ENCODE measurements at regions not wholly inside any gene's neighbourhood (a gene's known extent, or its start where the extent isn't known, plus 50 kb on each side); places are given as distances from the start of the nearest gene placed in this dataset.
"Not testable (repeated sequence)": the region's sequence is repeated elsewhere in the genome, so short reads cannot be mapped to it uniquely, and the experiment has no call there.

- no peak for DNase-seq (ENCODE audit: low read depth)
Measured at GRCh38 chrX:69431420-69431819, 72.7 kb upstream of the NALF2 start.

DNA sequence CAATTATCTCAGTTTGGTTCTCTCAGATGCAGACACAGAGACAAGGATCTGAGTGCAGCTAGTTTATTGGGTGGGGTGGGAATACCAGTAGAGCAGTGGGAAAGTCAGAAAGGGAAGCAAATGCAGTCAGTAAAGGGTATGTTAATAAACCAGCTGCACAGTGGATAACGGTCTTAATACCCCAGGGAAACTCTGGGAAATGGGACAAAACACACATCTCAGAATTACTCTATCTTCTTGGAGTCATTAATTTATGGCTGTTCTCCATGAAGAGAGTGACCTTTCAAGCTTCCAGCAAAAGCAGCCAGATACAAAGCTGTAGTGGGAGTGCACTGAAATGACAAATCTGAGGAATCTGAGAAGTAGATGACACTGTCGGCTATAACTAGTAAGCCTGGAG, 73.3 kb upstream of the NALF2 start:
- DNase-seq (ENCODE audit: low read depth): no peak

DNA sequence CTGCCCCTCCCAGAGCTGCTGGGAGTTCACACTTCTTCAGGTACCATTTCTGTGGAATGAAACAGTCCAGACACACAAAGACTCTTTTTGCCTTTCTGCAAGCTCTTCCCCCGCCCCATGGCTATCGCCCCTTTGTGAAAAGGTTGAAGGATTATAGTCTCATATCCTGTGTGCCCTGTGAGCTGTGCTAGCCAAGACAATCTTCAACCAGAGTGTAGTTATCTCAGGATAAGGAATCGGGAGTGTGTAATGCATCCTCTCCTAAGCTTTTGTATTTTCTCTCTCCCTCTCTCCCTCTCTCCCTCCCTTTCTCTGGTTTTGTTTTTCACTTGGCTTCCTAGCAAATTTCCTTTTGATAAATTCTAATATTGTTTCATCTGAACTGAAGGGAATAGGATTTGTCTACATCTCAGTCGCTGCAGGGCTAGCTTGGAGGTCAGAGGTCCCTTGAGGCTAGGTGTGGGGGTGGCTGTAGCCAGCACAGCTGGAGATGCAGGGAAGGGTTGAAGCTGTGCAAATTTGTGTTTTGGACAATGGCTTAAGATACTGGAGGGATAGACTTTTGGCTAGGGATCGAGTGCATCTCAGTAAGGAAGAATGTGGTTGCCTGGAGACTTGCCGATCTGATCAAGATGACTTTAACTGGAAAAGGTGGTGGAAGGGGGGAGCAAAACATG, 74.6 kb upstream of the NALF2 start:
- DNase-seq (ENCODE audit: low read depth): no peak

GRCh38 chrX:69428216-69428615, 75.9 kb upstream of the NALF2 start:
- DNase-seq (ENCODE audit: low read depth): no peak

DNA sequence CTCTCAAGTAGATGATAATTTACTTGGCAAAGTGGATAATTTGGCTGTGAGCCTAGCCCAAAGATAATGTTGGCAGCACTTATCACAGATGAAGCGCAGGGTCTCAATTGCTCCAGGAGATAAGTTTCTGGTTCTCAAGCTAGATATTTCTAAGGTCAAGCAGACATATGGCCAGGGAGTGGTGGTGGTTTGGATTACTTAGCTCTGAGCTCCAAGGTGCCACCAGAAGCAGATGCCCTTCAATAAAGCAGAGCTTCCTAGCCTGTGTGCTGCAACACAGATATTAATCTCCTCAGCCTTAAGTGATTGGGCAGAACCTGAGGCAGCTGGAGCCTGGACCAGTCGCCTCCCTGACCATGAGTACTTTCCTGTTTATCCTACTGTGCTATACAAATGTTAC, 79.2 kb upstream of the NALF2 start:
- no peak for DNase-seq (ENCODE audit: low read depth)

DNA sequence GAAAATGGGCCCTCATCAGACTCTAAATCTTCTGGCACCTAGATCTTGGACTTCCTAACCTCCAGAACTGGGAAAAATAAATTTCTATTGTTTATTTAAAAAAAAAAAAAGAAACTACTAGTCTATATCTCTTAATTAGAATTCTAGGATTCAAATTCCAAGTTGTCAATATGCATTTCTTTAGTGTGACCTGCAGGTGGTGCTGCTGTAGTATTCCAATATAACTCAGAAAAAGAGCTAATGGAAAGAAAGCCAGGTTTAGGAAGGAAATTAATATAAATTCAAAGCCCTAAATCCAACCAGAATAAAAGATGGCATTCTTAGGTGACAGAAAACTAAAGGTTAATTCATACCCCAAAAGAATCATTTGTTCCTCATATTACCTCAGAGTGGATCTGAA, 80.0 kb upstream of the NALF2 start:
- DNase-seq (ENCODE audit: low read depth): no peak

GRCh38 chrX:69422208-69422607, 81.9 kb upstream of the NALF2 start:
- not testable (repeated sequence) for DNase-seq (ENCODE audit: low read depth)

DNA sequence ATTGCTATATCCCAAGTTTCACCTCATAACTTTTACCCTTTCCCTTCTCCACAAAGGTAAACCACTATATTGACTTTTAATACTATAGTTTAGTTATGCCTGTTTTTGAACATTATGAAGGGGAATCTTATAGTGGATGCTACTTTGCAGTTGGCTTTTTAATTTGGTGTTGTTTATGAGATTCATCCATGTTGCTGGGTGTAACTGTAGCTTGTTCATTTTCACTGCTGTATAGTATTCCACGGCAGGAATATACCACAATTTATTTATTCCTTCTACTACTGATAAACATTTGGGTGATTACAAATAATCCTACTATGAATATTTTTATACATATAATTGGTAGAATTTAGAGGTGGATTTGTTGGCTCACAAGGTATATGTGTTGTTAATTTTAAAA, 88.4 kb upstream of the NALF2 start:
- DNase-seq (ENCODE audit: low read depth): no peak

DNA sequence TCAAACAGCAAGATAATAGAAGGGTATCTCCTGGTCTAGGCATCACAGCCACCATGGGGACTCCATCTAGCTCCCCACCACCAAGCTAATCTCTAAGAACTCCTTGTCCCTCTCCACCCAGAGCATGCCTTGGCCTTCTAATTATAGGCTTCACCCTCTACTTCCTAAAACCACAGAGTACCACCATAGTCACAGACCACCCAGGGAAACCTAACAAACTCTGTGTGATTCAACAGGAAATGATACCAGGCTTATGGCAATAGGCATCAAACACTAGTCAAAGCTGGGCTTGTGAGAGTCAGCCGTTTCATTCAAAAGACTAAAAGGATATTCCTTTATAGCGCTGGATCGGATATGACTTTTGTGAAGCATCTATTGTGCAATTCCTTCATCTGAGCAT, 91.5 kb upstream of the NALF2 start:
- DNase-seq (ENCODE audit: low read depth): no peak

DNA sequence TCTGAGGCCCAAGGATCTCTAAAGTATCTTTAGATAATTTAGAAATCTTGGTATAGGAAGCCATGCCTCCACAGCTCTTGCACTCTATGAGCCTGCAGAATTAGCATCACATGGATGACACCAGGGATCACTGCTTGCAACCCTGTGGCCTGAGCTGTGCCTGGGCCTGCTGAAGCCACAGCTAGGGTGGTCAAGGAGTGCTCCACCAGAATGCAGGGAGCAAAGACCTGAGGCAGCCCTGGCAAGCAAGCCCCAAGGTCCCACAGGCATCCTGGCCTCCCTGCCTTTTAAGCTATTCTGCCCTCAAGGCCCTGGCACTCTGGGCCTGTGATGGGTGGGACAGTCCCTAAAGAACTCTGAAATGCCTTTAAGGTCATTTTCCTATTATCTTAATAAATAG, 105.2 kb upstream of the NALF2 start:
- DNase-seq (ENCODE audit: low read depth): no peak

DNA sequence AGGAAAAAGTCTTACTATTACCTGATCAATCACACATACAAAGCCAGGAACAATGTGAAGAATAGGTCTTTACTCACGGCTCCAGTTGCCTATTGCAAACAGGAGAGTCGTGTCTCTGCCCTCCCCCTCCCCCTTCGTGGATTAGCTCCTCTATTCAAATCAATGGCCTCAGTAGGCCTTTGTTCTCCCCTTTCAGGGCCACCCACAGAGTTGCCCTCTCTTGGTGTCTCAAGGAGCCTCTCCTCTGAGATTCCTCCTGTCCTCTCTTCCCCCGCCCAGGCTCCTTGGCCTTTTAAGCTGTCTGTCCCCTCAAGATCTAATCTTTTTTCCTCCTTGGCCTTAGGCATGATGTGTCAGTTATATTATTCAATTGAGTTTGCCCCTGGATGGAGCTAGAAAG, 107.2 kb upstream of the NALF2 start:
- no peak for DNase-seq (ENCODE audit: low read depth)

GRCh38 chrX:69395306-69395705, 108.8 kb upstream of the NALF2 start:
- DNase-seq (ENCODE audit: low read depth): no peak

GRCh38 chrX:69389101-69389501, 115.0 kb upstream of the NALF2 start:
- DNase-seq (ENCODE audit: low read depth): no peak

DNA sequence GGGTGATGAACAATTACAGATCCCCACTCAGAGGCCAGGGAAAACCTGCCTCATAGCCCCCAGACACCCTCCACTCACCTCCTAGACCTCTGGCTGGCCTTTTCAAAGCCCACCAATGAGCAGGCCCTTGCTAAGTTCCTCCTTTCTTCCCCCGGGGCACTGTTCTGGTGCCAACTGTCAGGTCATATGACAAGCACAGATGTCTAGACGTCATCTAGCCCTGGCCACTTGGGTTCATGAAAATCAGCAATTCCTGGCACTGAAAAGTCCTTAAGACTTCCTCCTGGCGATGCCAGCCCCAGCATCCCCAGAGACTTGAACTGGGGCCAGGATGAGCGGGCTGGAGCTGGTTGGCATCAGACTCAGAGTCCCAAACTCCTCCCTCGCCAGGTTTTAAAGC, 115.6 kb upstream of the NALF2 start:
- DNase-seq (ENCODE audit: low read depth): no peak

DNA sequence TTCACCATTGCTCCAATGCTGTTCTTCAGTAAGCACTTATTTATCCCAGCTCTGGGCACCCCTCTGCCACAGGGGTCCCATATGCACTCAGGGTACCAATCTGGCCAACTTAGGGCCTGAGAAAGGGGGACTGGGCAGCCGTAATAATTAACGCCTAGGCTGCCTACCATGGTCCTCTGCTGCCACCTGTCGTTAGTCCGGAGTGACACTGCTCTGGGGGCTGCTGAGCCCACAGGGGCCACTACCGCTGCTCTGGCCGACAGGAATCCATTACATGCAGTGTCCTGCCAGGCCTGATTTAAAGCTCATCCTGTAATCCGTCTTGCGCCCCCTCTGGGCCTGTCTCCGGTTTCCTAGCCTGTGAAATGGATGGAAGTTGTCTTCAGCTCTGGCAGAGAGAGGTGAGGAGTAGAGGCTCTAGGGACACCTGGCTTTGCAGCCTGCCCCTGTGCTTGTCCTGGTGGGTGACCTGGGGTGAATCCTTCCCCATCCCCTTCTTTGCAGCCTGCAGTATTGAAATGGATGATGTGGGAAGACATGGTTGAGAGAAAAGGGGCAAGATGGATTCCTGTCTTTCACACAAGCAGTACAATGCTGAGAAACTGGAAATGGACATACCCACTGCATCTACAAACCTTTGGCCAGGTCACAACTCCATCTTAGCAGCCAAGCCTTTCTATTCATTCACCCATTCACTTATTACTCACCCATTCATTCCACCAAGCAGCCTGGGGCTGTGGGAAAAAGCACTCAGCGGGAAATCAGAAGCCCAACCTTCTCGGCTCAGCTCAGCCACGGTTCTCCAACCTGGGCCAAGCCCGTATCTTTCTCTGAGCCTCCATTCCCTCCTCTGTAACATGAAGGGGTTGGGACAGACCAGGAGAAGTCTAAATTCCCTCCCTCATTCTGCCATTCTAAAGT, 116.3 kb upstream of the NALF2 start:
- DNase-seq (ENCODE audit: low read depth): no peak

DNA sequence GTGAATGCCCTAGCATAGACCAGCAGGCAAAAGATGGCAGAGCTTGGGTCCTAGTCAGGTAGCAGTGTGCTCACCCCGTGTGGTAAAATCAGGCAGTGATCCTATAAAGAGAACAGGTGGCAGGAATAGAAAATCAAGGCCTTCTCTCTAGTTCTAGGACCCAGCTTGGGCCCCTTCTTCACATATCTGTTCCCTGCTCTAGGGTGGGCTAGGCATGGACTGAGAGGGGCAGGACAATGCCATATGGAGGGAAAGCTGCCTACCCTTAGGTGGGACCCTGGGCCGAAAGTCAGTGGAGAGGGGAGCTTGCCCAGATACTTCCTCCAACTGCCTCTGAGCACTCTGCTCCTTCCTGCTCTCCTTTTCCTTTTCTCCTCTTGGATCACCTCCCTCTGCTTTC, 117.4 kb upstream of the NALF2 start:
- no peak for DNase-seq (ENCODE audit: low read depth)

DNA sequence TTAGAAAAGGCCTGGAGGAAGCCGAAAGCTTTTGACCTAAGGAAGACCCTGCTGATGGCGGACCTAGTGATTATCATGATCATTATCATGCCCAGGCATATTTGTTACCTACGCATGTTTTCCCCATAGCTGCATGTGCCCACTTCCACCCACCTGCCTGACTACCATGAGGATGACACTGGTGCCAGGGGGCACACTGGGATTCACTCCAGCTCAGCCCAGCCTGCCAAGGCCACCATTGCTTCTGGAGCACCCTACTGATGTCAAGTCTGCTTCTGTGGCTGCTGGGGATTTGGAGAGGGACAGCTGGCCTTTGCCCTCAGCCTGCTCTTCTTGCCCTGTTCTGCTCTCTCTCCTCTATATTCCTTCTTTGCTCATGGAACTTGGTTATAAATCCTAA, 124.7 kb upstream of the NALF2 start:
- no peak for DNase-seq (ENCODE audit: low read depth)

GRCh38 chrX:69374569-69374968, 129.6 kb upstream of the NALF2 start:
- DNase-seq (ENCODE audit: low read depth): no peak

- no peak for DNase-seq (ENCODE audit: low read depth)
Measured at GRCh38 chrX:69372435-69372834, 131.7 kb upstream of the NALF2 start.

- no peak for DNase-seq (ENCODE audit: low read depth)
Measured at GRCh38 chrX:69371159-69371558, 133.0 kb upstream of the NALF2 start.

- no peak for DNase-seq (ENCODE audit: low read depth)
Measured at GRCh38 chrX:69369999-69370398, 134.1 kb upstream of the NALF2 start.

- DNase-seq (ENCODE audit: low read depth): no peak
Measured at GRCh38 chrX:69366183-69366582, 137.9 kb upstream of the NALF2 start.

DNA sequence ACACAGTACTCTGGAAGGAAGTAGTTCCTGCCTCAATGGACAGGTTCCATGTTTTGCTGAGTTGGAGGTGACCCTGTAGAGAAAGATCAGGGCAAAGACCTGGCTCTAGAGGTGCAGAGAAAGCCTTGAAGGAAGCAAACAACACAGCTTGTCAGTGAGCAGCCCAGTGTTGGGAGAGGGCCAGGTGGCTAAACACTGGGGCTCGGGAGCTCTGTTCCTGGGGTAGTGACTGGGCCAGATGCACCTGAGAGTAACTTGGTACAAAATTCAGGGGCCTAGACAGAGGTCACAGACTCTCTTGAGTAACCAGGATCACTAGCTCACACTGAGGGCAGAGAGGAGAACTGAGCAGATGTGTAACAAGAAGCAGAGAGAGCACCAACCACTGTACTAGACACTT, 138.4 kb upstream of the NALF2 start:
- no peak for DNase-seq (ENCODE audit: low read depth)

DNA sequence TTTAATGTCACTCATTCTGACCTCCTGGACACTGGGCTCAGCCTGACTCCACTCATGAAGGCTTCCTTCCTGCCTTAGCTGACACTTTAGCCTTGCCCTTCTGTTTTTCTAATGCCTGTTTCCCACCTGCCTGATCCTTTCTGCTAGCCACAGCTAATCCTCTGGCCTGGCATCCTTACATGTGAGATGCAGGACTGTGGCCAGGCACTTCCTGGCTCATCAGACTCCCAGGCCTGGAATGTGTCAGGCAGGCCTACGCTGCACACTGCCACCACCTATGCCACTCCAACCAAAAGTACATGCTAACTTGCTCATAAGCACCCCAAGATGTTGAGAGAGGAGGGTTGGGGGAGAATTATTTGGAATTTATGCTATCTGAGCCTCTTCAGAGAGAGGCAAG, 138.8 kb upstream of the NALF2 start:
- DNase-seq (ENCODE audit: low read depth): no peak

Data from activated T-helper 1 cell treated with Interleukin-2 at 50 U/mL for 16 hours (primary cell).